ENCODE measurements at regions not wholly inside any gene's neighbourhood (a gene's known extent, or its start where the extent isn't known, plus 50 kb on each side); places are given as distances from the start of the nearest gene placed in this dataset.

GRCh38 chr2:100759901-100760300 is 60.0 kb upstream of the NPAS2 start:
- ATAC-seq (ENCODE audit: low FRiP score) (no peak), DNase-seq (ENCODE audit: low spot score) (no peak)
- no peak for TF ChIP-seq CTCF (IDR thresholded peaks at IDR 0.05)

GRCh38 chr2:100761365-100761764 is 58.6 kb upstream of the NPAS2 start:
- no peak for TF ChIP-seq CTCF (IDR thresholded peaks at IDR 0.05)
- no peak for DNase-seq (ENCODE audit: low spot score)
- no peak for ATAC-seq (ENCODE audit: low FRiP score)

GRCh38 chr2:100764430-100764829 is 55.5 kb upstream of the NPAS2 start:
- ATAC-seq (ENCODE audit: low FRiP score), result no peak
- no peak for DNase-seq (ENCODE audit: low spot score)
- no peak for TF ChIP-seq CTCF (IDR thresholded peaks at IDR 0.05)

GRCh38 chr2:100765481-100765880 is 54.5 kb upstream of the NPAS2 start:
- ATAC-seq (ENCODE audit: low FRiP score) (no peak), DNase-seq (ENCODE audit: low spot score) (no peak)
- TF ChIP-seq CTCF (IDR thresholded peaks at IDR 0.05), result no peak

GRCh38 chr2:100766256-100766655 is 53.7 kb upstream of the NPAS2 start:
- ATAC-seq (ENCODE audit: low FRiP score) (no peak), DNase-seq (ENCODE audit: low spot score) (no peak)
- TF ChIP-seq CTCF (IDR thresholded peaks at IDR 0.05), result no peak

GRCh38 chr2:100766806-100767205 is 53.1 kb upstream of the NPAS2 start:
- no peak for DNase-seq (ENCODE audit: low spot score)
- no peak for ATAC-seq (ENCODE audit: low FRiP score)
- no peak for TF ChIP-seq CTCF (IDR thresholded peaks at IDR 0.05)

GRCh38 chr2:100767224-100767653 is 52.7 kb upstream of the NPAS2 start:
- DNase-seq (ENCODE audit: low spot score) (no peak), ATAC-seq (ENCODE audit: low FRiP score) (no peak)
- TF ChIP-seq CTCF (IDR thresholded peaks at IDR 0.05), result no peak
